GM12878 (cell line): ENCODE measurements at regions not wholly inside any gene's neighbourhood (a gene's known extent, or its start where the extent isn't known, plus 50 kb on each side); places are given as distances from the start of the nearest gene placed in this dataset.

ENCODE experiments used
- ATAC-seq: fragments of 200-7000 bp; cut with Tn5 transposase; 3 replicates; pipeline ENCODE4 v1.9.1; 2020; ENCODE audit warnings: mild to moderate bottlenecking, moderate library complexity
- BruUV-seq: library from RNA; stranded (reverse); fragments of 400-500 nt; replicated peaks from 2 replicates; lab custom pipeline; 2021; lab: Mats Ljungman, UMichigan
- CTCF ChIA-PET: fragments of 300-600 bp; sonication (Branson Sonifier 250); formaldehyde crosslinking; extraction: SDS; loops from one replicate; lab custom pipeline; 2021; ENCODE audit warnings: inconsistent platforms; lab: Yijun Ruan, JAX
- POLR2A ChIA-PET: fragments of 350-600 bp; formaldehyde crosslinking; extraction: SDS; loops from one replicate; lab custom pipeline; 2021; ENCODE audit warnings: inconsistent platforms; lab: Charles Lee
- RAD21 ChIA-PET: fragments of 300-600 bp; sonication (Branson Sonifier 250); formaldehyde crosslinking; loops from one replicate; lab custom pipeline; 2023; ENCODE audit warnings: antibody characterized with exemption; ENCODE audit not compliant: unreplicated experiment; lab: Charles Lee
- SMC1A ChIA-PET: fragments of 300-600 bp; sonication (Branson Sonifier 250); formaldehyde crosslinking; loops from one replicate; lab custom pipeline; 2023; ENCODE audit not compliant: unreplicated experiment, uncharacterized antibody; lab: Charles Lee
- DNase-seq: peaks from one replicate; pipeline ENCODE4 v3.0.0-alpha.2; 2011; ENCODE audit warnings: low read depth, low spot score
- FAIRE-seq: peaks from 3 replicates; lab custom pipeline; 2011; peaks lifted over from hg19 to GRCh38; lab: Jason Lieb, UNC
- H2AFZ ChIP-seq: 2 replicates; pipeline ENCODE4 v1.6.0; 2011; ENCODE audit warnings: low read depth, low read length, control low read depth; ENCODE audit not compliant: control insufficient read depth
- H3K27ac ChIP-seq: 2 replicates; pipeline ENCODE4 v1.5.1; 2011; ENCODE audit warnings: control low read depth; ENCODE audit not compliant: control insufficient read depth, insufficient read depth
- H3K27me3 ChIP-seq, 2 experiments: replicated peaks in 1 of 2; 2 replicates each; pipeline versions ENCODE4 v1.6.0 to v1.6.1; 2011; ENCODE audit warnings: low read length in 1 of 2; ENCODE audit not compliant: control insufficient read depth in 2 of 2, insufficient read depth in 2 of 2
- H3K36me3 ChIP-seq, 2 experiments: 2 replicates each; pipeline ENCODE4 v1.5.1; 2011; ENCODE audit warnings: low read length in 1 of 2; ENCODE audit not compliant: control insufficient read depth in 2 of 2, insufficient read depth in 2 of 2
- H3K4me1 ChIP-seq: 2 replicates; pipeline ENCODE4 v1.6.1; 2011; ENCODE audit warnings: mild to moderate bottlenecking, low read length, moderate library complexity, mixed read lengths; ENCODE audit not compliant: control insufficient read depth, insufficient read depth
- H3K4me2 ChIP-seq: 2 replicates; pipeline ENCODE4 v1.6.0; 2011; ENCODE audit warnings: control low read depth; ENCODE audit not compliant: control insufficient read depth, insufficient read depth
- H3K4me3 ChIP-seq: fragments of 200-600 bp; sonication (generic); 2 replicates; pipeline ENCODE4 v1.5.1; 2016
- H3K79me2 ChIP-seq: 2 replicates; pipeline ENCODE4 v1.6.0; 2011; ENCODE audit warnings: low read length; ENCODE audit not compliant: control insufficient read depth, insufficient read depth
- H3K9ac ChIP-seq: 2 replicates; pipeline ENCODE4 v1.8.0; 2011; ENCODE audit warnings: low read length, control low read depth, mixed read lengths; ENCODE audit not compliant: control insufficient read depth, insufficient read depth
- H3K9me3 ChIP-seq: replicated peaks from 3 replicates; pipeline ENCODE4 v1.5.1; 2011; ENCODE audit warnings: mild to moderate bottlenecking, low read length; ENCODE audit not compliant: control insufficient read depth, insufficient read depth
- H4K20me1 ChIP-seq: 2 replicates; pipeline ENCODE4 v1.6.0; 2011; ENCODE audit not compliant: control insufficient read depth, insufficient read depth
- CBX5 ChIP-seq: sonication (generic); IDR thresholded peaks from 2 replicates; pipeline ENCODE4 v1.6.1; 2016; ENCODE audit warnings: low read depth, moderate library complexity, mild to moderate bottlenecking, inconsistent platforms
- CREB1 ChIP-seq: IDR thresholded peaks from 2 replicates; pipeline ENCODE4 v1.6.1; 2012; ENCODE audit warnings: low read depth, mild to moderate bottlenecking, inconsistent platforms
- KDM1A ChIP-seq: fragments of 200-600 bp; sonication (generic); IDR thresholded peaks from 2 replicates; pipeline ENCODE4 v1.6.1; 2016; ENCODE audit warnings: borderline replicate concordance
- POLR2AphosphoS5 ChIP-seq: IDR thresholded peaks from 2 replicates; pipeline ENCODE4 v1.6.1; 2011; ENCODE audit warnings: mild to moderate bottlenecking, low read length, inconsistent platforms
- RAD21 ChIP-seq: IDR thresholded peaks from 2 replicates; pipeline ENCODE4 v1.6.1; 2011; ENCODE audit warnings: mild to moderate bottlenecking, low read depth, low read length, moderate library complexity; ENCODE audit not compliant: insufficient read depth
- SMARCA5 ChIP-seq: fragments of 450-650 bp; IDR thresholded peaks from 2 replicates; pipeline ENCODE4 v1.6.1; 2017; ENCODE audit warnings: mild to moderate bottlenecking
- SREBF1 ChIP-seq: IDR thresholded peaks from 2 replicates; pipeline ENCODE4 v1.6.1; 2012; ENCODE audit warnings: mild to moderate bottlenecking, low read length
- YY1 ChIP-seq: IDR thresholded peaks from 2 replicates; pipeline ENCODE4 v1.6.1; 2011; ENCODE audit warnings: low read depth, mild to moderate bottlenecking, low read length
- WGBS: methylation state at CpG from one replicate; pipeline ENCODE4 v1.1.6; 2016; ENCODE audit warnings: low lambda C conversion rate; ENCODE audit not compliant: insufficient replicate concordance, insufficient coverage; ENCODE audit errors: missing lambda C conversion rate; 5-methylcytosine and 5-hydroxymethylcytosine counted together
- in situ Hi-C: fragments of 300-500 bp; cut with MboI; formaldehyde crosslinking; loops from 9 replicates; pipeline ENCODE4 v1.14.3; 2018; ENCODE audit warnings: mixed read lengths
- intact Hi-C: fragments of 100-400 bp; cut with micrococcal nuclease; formaldehyde crosslinking; loops from one replicate; pipeline ENCODE4 v1.14.2; 2022; ENCODE audit not compliant: unreplicated experiment
- TF ChIP-seq, protein P1 (sequence below): fragments of 450-650 bp; formaldehyde crosslinking; IDR thresholded peaks from 2 replicates; pipeline ENCODE4 v1.5.0; 2022; ENCODE audit warnings: mild to moderate bottlenecking, missing genetic modification characterization

DNA sequence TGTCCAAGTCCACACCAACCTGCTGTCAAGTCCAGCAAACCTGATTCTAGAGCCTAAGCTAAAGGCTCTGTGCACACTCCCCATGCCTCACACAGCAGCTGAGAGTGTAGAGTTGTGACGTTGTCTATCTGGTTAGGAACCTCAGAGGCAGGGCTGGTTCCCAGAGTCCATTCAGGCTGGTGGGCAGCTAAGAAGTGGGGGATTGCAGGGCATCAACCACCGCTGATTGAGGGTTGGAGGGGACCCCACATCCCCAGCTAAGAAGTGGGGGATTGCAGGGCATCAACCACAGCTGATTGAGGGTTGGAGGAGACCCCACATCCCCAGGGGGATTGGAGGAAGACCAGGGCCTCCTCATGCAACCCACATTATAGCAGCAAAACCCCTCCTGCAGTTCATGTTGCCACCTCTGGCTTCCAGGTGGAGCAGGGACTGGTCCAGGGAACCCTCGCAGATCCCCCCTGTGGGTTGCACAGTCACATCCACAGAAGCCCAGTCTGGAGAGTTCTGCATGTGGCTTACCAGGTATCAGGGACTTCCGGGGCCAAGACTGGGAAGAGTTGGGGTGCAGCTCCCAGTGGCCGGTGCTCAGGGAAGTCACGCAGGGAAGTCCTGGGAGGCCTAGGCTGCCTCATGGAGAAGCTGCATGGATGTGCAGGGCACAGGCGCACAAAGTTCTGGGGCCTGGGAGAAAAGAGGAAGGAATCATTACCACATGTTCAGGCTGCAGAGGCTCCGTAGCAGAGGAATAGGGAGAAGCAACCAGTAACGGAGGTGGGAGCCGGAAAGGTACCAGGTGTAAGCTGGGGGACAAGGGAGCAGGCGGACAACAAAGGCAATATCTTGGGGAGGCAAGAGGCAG is 71.4 kb upstream of the PCSK6 start (continued):
- TF ChIP-seq, protein P1, sequence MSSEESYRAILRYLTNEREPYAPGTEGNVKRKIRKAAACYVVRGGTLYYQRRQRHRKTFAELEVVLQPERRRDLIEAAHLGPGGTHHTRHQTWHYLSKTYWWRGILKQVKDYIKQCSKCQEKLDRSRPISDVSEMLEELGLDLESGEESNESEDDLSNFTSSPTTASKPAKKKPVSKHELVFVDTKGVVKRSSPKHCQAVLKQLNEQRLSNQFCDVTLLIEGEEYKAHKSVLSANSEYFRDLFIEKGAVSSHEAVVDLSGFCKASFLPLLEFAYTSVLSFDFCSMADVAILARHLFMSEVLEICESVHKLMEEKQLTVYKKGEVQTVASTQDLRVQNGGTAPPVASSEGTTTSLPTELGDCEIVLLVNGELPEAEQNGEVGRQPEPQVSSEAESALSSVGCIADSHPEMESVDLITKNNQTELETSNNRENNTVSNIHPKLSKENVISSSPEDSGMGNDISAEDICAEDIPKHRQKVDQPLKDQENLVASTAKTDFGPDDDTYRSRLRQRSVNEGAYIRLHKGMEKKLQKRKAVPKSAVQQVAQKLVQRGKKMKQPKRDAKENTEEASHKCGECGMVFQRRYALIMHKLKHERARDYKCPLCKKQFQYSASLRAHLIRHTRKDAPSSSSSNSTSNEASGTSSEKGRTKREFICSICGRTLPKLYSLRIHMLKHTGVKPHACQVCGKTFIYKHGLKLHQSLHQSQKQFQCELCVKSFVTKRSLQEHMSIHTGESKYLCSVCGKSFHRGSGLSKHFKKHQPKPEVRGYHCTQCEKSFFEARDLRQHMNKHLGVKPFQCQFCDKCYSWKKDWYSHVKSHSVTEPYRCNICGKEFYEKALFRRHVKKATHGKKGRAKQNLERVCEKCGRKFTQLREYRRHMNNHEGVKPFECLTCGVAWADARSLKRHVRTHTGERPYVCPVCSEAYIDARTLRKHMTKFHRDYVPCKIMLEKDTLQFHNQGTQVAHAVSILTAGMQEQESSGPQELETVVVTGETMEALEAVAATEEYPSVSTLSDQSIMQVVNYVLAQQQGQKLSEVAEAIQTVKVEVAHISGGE (CRISPR knock-in tag) = no peak

DNA sequence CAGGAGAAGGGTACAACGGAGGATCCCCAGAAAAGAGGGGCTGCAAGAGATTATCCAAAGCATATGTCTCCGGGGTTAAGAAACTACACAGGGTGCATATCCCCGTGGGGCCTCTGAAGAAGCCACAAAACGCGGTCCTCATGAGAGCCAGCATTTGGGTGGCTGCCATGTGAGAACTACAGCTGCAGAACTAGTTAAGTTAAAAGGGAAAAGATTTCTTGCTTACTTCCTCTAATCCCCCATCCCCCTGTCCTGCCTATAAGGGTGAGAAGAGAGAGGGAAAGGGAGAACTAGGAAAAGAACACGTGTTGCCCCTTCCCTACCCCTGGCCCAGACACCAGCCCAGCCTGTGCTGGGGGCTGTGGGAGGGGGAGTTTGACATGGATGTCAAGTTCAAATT is 70.4 kb upstream of the PCSK6 start:
- no peaks in the 10 kb centered on the region for H3K36me3 ChIP-seq
- no peaks in the 10 kb centered on the region for H4K20me1 ChIP-seq
- TF ChIP-seq KDM1A = no peak
- no peak for TF ChIP-seq SMARCA5
- no peak for TF ChIP-seq SREBF1
- TF ChIP-seq CREB1 = no peak
- TF ChIP-seq CBX5 = no peak
- TF ChIP-seq YY1 = no peak
- no peak for TF ChIP-seq RAD21
- TF ChIP-seq POLR2AphosphoS5 = no peak
- RAD21 ChIA-PET = no interaction called here
- H3K4me2 ChIP-seq = no peak overlapping the region
- FAIRE-seq (no peak), DNase-seq (no peak), ATAC-seq (no peak)
- CTCF ChIA-PET = no interaction called here
- no peaks in the 10 kb centered on the region for H3K4me1 ChIP-seq
- no peaks in the 10 kb centered on the region for H3K9me3 ChIP-seq
- no peak overlapping the region for H3K27ac ChIP-seq
- H3K4me3 ChIP-seq = no peak overlapping the region
- no peak overlapping the region for H2AFZ ChIP-seq
- in situ Hi-C loops = no loop called here
- POLR2A ChIA-PET = no interaction called here
- H3K27me3 ChIP-seq = no peaks in the 10 kb centered on the region; a peak in 2 of 4 replicates
- intact Hi-C loops = no loop called here
- SMC1A ChIA-PET = no interaction called here
- no peak overlapping the region for H3K9ac ChIP-seq
- WGBS = 4% methylated on average over 6 of the region's 6 CpGs
- H3K79me2 ChIP-seq = no peaks in the 10 kb centered on the region
- BruUV-seq = no TSS peak
